Mucosa of rectum (tissue), 2 donors: ENCODE measurements at regions not wholly inside any gene's neighbourhood (a gene's known extent, or its start where the extent isn't known, plus 50 kb on each side); places are given as distances from the start of the nearest gene placed in this dataset.

Experiments
- H3K27ac ChIP-seq, 2 donors: one replicate each; pipeline ENCODE4 v1.7.0; 2013; ENCODE audit warnings: inconsistent platforms in 2 of 2, low read depth in 2 of 2, low read length in 2 of 2
- H3K27me3 ChIP-seq, 2 donors: one replicate each; pipeline ENCODE4 v1.7.0; 2013; ENCODE audit warnings: low read length in 2 of 2; ENCODE audit not compliant: control insufficient read depth in 2 of 2, insufficient read depth in 2 of 2
- H3K36me3 ChIP-seq, 2 donors: one replicate each; pipeline ENCODE4 v1.7.0; 2013; ENCODE audit warnings: low read length in 2 of 2; ENCODE audit not compliant: control insufficient read depth in 2 of 2, insufficient read depth in 2 of 2
- H3K4me1 ChIP-seq, 2 donors: one replicate each; pipeline ENCODE4 v1.7.0; 2013; ENCODE audit warnings: low read length in 2 of 2, mild to moderate bottlenecking in 1 of 2; ENCODE audit not compliant: control insufficient read depth in 2 of 2, insufficient read depth in 2 of 2
- H3K4me3 ChIP-seq, 2 donors: one replicate each; pipeline ENCODE4 v1.7.0; 2013; ENCODE audit warnings: low read length in 2 of 2
- H3K9ac ChIP-seq, 2 donors: one replicate each; pipeline ENCODE4 v1.7.0; 2013; ENCODE audit warnings: low read length in 2 of 2, low read depth in 1 of 2, mild to moderate bottlenecking in 1 of 2
- H3K9me3 ChIP-seq, 2 donors: one replicate each; pipeline ENCODE4 v1.7.0; 2013; ENCODE audit warnings: low read length in 2 of 2; ENCODE audit not compliant: control insufficient read depth in 2 of 2
- donor health status: healthy.
- donor health status: Normal muscosa, but diverticular disease.

DNA sequence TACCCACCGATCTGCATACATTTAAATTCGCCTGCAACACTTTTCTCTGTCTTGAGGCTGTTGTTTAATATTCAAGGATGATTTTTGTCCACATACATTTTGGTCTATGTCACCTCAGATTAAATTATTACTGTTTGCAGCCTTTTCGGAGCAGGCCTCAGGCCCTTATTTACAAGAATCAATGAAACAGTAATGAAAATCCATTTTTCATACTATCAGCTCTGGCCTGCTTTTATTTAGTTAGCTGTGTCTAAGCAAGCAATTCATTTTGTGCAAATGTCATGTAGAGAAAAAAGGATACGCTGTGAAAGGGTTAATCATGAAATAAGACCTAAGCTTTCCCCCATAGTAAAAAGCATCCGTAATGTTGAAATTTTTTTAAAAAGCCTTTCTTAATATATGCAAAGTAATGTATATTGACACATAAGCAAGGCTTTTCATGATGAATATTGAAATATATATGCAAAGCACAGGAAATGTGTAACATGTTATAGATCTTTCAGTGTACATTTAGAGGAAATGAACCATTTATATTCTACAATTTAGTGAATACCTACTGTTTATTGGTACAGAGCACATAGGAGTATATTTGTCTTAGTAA is 1135.3 kb upstream of the ZEB2 start:
- H3K36me3 ChIP-seq = no peaks in the 10 kb centered on the region
- H3K27ac ChIP-seq = no peak overlapping the region
- H3K9ac ChIP-seq = no peak overlapping the region
- no peak overlapping the region for H3K4me3 ChIP-seq
- no peaks in the 10 kb centered on the region for H3K9me3 ChIP-seq
- no peaks in the 10 kb centered on the region for H3K27me3 ChIP-seq
- H3K4me1 ChIP-seq = no peaks in the 10 kb centered on the region

DNA sequence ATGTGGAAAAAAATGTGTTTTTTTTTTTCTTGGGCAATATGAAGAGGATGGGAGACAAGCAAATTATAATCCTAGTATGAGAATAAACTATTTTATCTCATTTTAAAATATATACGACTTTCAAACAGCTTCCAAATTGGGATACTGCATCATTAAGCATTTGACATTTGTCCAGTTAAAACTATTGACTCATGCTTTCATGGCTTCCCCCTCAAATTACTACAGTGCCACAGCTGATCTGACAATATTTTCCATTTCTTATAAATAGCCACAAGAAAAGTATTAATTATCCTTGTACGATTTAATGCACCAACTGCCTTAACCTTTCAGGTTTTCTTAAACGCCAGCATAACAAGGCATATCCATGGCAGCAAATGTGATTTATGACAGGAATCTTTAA is 1134.8 kb upstream of the ZEB2 start:
- Histone ChIP-seq H3K4me1 (no peaks in the 10 kb centered on the region), H3K9ac (no peak overlapping the region), H3K4me3 (no peak overlapping the region), H3K27ac (no peak overlapping the region), H3K36me3 (no peaks in the 10 kb centered on the region), H3K9me3 (no peaks in the 10 kb centered on the region), H3K27me3 (no peaks in the 10 kb centered on the region)

DNA sequence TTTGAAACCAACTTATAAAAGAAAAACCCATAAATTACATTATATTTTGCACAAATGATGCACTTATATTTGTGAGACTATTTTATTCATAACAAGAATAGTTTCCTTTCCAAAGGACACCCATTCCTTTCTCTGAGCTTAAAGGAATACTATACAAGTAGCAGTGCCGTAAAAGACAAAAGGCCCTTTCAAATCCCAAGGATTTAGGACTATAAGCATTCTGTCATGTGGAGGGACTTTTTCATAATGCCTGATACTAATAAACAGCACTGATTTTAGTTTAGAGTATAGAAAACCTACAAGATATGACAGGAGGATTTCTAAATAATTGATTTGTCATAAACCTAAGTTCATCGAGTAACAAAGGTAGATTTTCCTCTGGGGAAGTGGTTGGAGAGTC is 1134.2 kb upstream of the ZEB2 start:
- Histone ChIP-seq H3K4me3 (no peak overlapping the region), H3K36me3 (no peaks in the 10 kb centered on the region), H3K4me1 (no peaks in the 10 kb centered on the region), H3K27ac (no peak overlapping the region), H3K27me3 (no peaks in the 10 kb centered on the region), H3K9ac (no peak overlapping the region), H3K9me3 (no peaks in the 10 kb centered on the region)

DNA sequence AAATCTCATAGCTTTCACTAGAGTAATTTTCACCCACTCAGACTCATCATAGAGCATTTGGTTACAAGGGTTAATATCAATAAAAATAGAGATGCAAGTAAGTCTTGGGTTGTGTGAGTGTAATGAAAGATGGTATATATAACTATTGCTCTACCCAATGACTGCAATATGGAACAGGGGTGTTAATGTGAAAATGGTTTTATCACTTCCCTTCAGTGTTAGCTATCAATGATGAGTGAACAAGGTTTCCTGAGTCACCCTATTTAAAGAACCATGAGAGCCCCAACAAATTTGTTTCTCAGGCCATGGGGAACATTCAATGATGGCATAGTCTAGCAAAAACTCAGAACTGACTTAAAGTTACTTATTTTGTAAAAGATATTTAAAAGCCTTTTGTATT is 1133.6 kb upstream of the ZEB2 start:
- Histone ChIP-seq H3K9me3 (no peaks in the 10 kb centered on the region), H3K4me1 (no peaks in the 10 kb centered on the region), H3K27me3 (no peaks in the 10 kb centered on the region), H3K27ac (no peak overlapping the region), H3K9ac (no peak overlapping the region), H3K36me3 (no peaks in the 10 kb centered on the region), H3K4me3 (no peak overlapping the region)

DNA sequence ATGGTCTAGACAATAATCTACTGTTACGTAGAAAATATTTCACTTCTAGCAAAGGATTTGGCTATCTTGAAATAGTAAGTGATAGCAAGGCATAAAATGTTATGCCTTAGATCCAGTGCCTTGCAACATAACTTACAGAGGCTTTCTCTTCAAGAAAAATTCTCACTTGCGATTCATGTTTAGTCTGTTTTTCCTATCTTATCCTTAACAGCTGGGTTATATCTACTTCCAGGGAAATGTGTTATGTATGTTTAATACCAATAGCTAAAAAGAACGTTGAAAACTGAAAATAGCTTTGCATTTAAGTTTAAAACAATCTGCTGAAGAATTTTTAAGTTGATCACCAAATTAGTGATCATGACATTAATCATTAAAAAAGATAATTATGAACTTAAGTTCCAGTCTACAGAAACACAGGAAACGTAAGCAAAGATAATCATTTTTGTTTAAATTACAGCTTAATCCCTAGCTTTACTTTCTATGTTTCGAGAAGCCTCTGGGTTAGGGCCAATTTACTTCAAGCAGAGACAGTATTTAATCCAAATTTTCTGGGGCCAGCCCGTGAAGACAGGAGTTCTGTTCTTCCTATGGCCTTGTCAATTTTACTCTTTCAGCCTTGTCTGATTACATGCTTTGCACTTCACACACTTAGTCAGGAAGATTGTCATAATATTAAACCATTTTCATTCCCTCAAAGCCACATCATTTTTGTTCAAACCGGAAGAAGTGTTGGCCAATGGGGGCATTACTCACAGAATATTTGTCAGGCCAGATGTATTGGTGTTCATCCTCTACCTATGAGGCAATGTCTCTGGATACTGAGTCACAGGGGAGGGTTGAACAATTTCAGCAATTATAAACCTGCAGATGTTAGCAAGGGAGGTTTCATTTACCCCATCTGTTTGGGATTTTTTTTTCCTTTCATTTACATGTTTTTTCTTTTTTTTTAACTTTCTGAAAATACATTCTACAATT is 1132.9 kb upstream of the ZEB2 start:
- no peaks in the 10 kb centered on the region for H3K27me3 ChIP-seq
- H3K9ac ChIP-seq = no peak overlapping the region
- H3K27ac ChIP-seq = no peak overlapping the region
- H3K4me3 ChIP-seq = no peak overlapping the region
- no peaks in the 10 kb centered on the region for H3K36me3 ChIP-seq
- no peaks in the 10 kb centered on the region for H3K4me1 ChIP-seq
- no peaks in the 10 kb centered on the region for H3K9me3 ChIP-seq

DNA sequence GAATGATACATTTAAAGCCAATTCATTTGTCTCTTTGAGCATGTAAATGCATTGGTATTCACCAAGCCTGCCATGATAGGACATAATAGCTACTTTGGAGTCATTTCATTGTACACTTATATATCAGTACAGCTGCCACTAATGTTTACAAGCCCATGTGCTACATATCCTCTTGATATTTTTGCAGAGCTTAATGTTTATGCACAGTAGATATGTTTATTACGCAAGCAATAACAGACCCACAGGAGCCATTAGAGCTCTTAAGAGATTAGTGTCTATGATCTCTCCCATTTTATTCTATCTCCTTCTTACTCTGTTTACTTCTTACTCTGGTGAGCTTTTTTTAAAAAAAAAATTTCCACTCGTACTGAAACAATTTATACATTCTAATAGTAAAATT is 1132.1 kb upstream of the ZEB2 start:
- H3K27ac ChIP-seq = no peak overlapping the region
- H3K4me3 ChIP-seq = no peak overlapping the region
- H3K9ac ChIP-seq = no peak overlapping the region
- H3K27me3 ChIP-seq = no peaks in the 10 kb centered on the region
- no peaks in the 10 kb centered on the region for H3K4me1 ChIP-seq
- no peaks in the 10 kb centered on the region for H3K9me3 ChIP-seq
- no peaks in the 10 kb centered on the region for H3K36me3 ChIP-seq

DNA sequence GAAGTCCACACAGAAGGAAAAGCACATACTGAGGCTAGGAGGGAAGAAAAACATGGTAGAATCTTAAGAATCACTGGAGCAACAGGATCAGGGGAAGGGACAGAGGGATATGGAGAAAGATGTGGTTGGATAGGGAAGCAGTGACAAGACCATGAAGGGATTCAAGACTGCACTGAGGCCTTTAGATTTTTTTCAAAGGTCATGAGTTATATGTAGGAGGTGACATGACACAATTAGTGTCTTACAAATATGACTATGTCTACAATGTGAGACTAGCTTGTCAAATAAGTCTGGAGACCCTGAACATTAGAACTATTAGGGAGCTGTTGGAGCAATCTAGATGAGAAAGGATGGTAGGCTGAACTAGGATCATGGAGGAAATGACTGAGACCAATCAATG is 1130.3 kb upstream of the ZEB2 start:
- Histone ChIP-seq H3K9me3 (no peaks in the 10 kb centered on the region), H3K4me3 (no peak overlapping the region), H3K4me1 (no peaks in the 10 kb centered on the region), H3K9ac (no peak overlapping the region), H3K27me3 (no peaks in the 10 kb centered on the region), H3K27ac (no peak overlapping the region), H3K36me3 (no peaks in the 10 kb centered on the region)

DNA sequence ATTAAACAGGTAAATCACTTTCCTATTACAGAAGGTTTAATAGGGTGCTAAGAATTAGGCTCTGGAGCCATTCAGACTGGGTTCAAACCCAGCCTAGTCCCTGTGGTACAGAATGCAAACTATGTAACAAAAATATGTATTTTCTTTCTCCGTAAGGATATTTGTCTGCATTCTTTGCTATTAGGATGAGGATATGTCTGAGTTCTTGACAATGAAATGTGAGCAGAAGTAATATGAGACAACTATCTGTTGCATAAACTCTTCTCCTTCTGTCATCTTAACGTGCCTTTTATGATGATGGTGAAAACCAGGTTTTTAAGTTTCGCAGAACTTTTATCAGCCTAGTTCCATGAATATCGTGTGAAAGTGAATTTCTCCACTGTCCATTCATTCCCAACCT is 1129.1 kb upstream of the ZEB2 start:
- H3K27ac ChIP-seq = no peak overlapping the region
- no peak overlapping the region for H3K9ac ChIP-seq

DNA sequence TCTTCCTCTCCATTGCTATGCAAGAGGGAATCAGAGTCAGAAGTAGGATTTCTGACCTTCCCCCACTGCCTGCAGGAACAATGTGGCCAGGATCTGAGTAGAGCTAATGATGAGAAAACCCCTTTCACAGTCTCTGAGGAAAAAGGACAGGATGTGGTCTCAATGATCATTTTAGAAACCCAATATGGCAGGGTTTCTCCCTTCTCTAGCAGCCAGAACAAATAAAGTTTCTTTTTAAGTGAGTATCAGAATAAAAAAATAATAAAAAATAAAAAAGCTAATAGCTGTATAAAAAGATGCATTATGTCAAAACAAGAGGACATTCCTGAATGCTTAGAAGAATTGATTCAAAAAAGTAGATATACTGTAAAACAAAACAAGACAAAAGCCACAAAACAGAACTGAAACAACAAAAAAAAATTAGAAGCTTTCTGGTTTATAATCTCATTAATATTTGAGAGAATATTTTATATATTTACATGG is 1124.9 kb upstream of the ZEB2 start:
- H3K4me3 ChIP-seq = no peak overlapping the region
- H3K36me3 ChIP-seq = no peaks in the 10 kb centered on the region
- no peaks in the 10 kb centered on the region for H3K27me3 ChIP-seq
- H3K4me1 ChIP-seq = no peaks in the 10 kb centered on the region
- no peaks in the 10 kb centered on the region for H3K9me3 ChIP-seq
- H3K9ac ChIP-seq = no peak overlapping the region
- no peak overlapping the region for H3K27ac ChIP-seq

More for the DNA sequence above, 1129.1 kb upstream of the ZEB2 start:
- no peak overlapping the region for H3K4me3 ChIP-seq
- H3K27me3 ChIP-seq = no peaks in the 10 kb centered on the region
- H3K36me3 ChIP-seq = no peaks in the 10 kb centered on the region
- H3K4me1 ChIP-seq = no peaks in the 10 kb centered on the region
- no peaks in the 10 kb centered on the region for H3K9me3 ChIP-seq

DNA sequence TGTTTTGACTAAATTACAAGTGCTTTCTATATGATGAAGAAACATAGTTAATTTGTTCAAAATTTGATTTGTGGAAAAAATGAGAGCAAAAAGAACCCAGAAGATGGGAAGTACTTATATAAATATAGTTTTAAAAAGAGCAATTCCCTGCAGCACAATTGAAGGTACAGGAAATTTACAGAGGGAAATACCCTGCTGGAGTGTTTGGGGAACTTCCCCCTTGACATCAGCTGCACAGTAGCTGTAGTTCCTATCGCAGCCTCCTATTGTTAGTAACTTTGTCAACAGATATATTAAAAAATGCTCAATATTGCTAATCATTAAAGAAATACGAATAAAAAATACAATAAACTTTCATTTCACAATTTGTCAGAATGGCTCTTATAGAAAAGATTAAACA is 1118.8 kb upstream of the ZEB2 start:
- Histone ChIP-seq H3K27me3 (no peaks in the 10 kb centered on the region), H3K9ac (no peak overlapping the region), H3K9me3 (no peaks in the 10 kb centered on the region), H3K36me3 (no peaks in the 10 kb centered on the region), H3K4me1 (no peaks in the 10 kb centered on the region), H3K27ac (no peak overlapping the region), H3K4me3 (no peak overlapping the region)
